ENCODE measurements at regions not wholly inside any gene's neighbourhood (a gene's known extent, or its start where the extent isn't known, plus 50 kb on each side); places are given as distances from the start of the nearest gene placed in this dataset.

DNA sequence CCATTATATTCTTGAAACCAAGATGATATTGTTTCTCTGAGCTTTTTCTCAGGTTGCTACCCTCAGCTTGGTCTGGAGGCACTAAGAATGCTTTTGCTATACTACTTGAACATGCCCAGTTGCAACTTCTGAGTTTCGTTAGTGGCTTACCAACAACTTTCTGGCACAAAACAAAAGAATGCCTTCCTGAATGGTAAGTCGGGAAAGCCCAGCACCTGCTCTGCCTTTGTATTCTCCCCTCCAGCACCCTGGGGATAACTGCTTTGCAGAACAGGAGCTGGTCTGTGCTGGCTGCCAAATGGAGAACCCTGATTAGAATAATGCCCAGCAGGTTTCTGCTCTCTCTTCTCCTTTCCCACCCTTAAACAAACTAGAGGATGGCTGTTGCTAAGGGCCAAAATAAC, 149.3 kb downstream of the TGFB2 start:
- no peak for DNase-seq (ENCODE audit: low read depth in 2 of 2)
- H3K27ac ChIP-seq (ENCODE audit: insufficient read depth, low read length) = no peak overlapping the region

DNA sequence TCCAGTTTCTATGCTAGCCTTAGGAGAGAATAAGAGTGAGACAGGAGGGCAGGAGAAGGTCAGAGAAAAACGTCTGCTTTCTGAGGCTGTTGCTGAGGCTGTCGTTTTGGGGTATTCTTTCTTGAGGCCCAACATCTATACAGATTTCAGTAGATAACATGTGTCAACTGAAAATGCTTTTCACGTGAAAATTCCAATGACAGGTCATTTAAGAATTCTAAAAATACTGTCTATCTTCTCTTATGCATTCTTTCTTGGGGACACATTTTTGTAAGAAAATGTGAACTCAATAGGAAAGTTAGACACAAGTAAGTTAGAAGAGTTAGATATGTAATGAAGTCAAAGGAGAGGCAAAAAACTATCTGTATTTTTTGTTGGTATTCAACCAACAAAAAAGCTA, 150.8 kb downstream of the TGFB2 start:
- no peak overlapping the region for H3K4me3 ChIP-seq (replicated peaks in 1 of 4; ENCODE audit: control extremely low read depth in 1 of 4, insufficient read depth in 1 of 4, low read depth in 3 of 4, low read length in 4 of 4)
- no peak overlapping the region for H3K4me2 ChIP-seq (ENCODE audit: extremely low read depth, insufficient read depth, low read length)
- no peak for DNase-seq (ENCODE audit: low read depth in 2 of 2)
- H3K36me3 ChIP-seq (ENCODE audit: control insufficient read depth, insufficient read depth, low read length) = no peaks in the 10 kb centered on the region
- H3K27me3 ChIP-seq (ENCODE audit: control insufficient read depth, insufficient read depth, low read length) = no peaks in the 10 kb centered on the region
- peaks cover 14% of the 10 kb centered on the region for H3K4me1 ChIP-seq (ENCODE audit: control insufficient read depth, extremely low read depth, insufficient read depth, low read length)
- no peak overlapping the region for H3K9ac ChIP-seq (ENCODE audit: insufficient read depth, low read length)
- no peaks in the 10 kb centered on the region for H4K20me1 ChIP-seq (ENCODE audit: control insufficient read depth, extremely low read depth, insufficient read depth, low read length)
- no peaks in the 10 kb centered on the region for H3K79me2 ChIP-seq (ENCODE audit: control insufficient read depth, insufficient read depth, low read length)
- TF ChIP-seq, protein P1, sequence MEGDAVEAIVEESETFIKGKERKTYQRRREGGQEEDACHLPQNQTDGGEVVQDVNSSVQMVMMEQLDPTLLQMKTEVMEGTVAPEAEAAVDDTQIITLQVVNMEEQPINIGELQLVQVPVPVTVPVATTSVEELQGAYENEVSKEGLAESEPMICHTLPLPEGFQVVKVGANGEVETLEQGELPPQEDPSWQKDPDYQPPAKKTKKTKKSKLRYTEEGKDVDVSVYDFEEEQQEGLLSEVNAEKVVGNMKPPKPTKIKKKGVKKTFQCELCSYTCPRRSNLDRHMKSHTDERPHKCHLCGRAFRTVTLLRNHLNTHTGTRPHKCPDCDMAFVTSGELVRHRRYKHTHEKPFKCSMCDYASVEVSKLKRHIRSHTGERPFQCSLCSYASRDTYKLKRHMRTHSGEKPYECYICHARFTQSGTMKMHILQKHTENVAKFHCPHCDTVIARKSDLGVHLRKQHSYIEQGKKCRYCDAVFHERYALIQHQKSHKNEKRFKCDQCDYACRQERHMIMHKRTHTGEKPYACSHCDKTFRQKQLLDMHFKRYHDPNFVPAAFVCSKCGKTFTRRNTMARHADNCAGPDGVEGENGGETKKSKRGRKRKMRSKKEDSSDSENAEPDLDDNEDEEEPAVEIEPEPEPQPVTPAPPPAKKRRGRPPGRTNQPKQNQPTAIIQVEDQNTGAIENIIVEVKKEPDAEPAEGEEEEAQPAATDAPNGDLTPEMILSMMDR (conservative IDR thresholded peaks at IDR 0.05 in 1 of 2, IDR thresholded peaks at IDR 0.05 in 1 of 2; ENCODE audit: low read depth in 1 of 2, low read length in 2 of 2) = no peak
- TF ChIP-seq EZH2 (IDR thresholded peaks at IDR 0.05; ENCODE audit: low read length, missing control alignments) = no peak
- no peak overlapping the region for H2AFZ ChIP-seq (ENCODE audit: low read length)
- no peak overlapping the region for H3K27ac ChIP-seq (ENCODE audit: insufficient read depth, low read length)
- H3K9me3 ChIP-seq (ENCODE audit: control insufficient read depth, insufficient read depth, low read depth, low read length) = no peaks in the 10 kb centered on the region

More for the DNA sequence above, 149.3 kb downstream of the TGFB2 start:
- Histone ChIP-seq H3K27me3 (ENCODE audit: control insufficient read depth, insufficient read depth, low read length) (no peaks in the 10 kb centered on the region), H3K4me2 (ENCODE audit: extremely low read depth, insufficient read depth, low read length) (no peak overlapping the region), H4K20me1 (ENCODE audit: control insufficient read depth, extremely low read depth, insufficient read depth, low read length) (no peaks in the 10 kb centered on the region), H3K9ac (ENCODE audit: insufficient read depth, low read length) (no peak overlapping the region), H3K4me3 (replicated peaks in 1 of 4; ENCODE audit: control extremely low read depth in 1 of 4, insufficient read depth in 1 of 4, low read depth in 3 of 4, low read length in 4 of 4) (no peak overlapping the region), H3K79me2 (ENCODE audit: control insufficient read depth, insufficient read depth, low read length) (no peaks in the 10 kb centered on the region), H3K4me1 (ENCODE audit: control insufficient read depth, extremely low read depth, insufficient read depth, low read length) (peaks cover 10% of the 10 kb centered on the region), H3K9me3 (ENCODE audit: control insufficient read depth, insufficient read depth, low read depth, low read length) (no peaks in the 10 kb centered on the region), H2AFZ (ENCODE audit: low read length) (no peak overlapping the region), H3K36me3 (ENCODE audit: control insufficient read depth, insufficient read depth, low read length) (no peaks in the 10 kb centered on the region)
- no peak for TF ChIP-seq EZH2 (IDR thresholded peaks at IDR 0.05; ENCODE audit: low read length, missing control alignments)
- TF ChIP-seq, protein P1 (conservative IDR thresholded peaks at IDR 0.05 in 1 of 2, IDR thresholded peaks at IDR 0.05 in 1 of 2; ENCODE audit: low read depth in 1 of 2, low read length in 2 of 2) = no peak

DNA sequence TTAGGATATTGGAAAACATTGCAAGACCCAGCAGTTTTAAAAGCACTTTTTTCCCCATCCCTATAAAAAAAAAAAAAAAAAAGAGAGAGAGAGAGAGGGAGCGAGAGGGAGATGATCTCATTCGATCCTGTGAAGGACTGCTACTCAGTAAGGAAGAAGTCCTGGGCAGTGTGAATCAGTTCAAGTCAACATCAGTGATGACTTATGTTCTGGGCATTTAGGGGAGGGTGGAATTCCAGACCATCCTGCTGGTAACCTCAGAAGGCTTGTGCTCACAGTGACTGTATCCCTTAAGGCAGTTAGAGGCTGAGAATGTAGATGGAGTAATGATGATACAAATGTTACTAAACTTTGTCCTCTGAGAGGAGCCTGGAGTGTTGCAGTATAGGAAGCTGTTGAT, 151.4 kb downstream of the TGFB2 start:
- Histone ChIP-seq H3K27ac (ENCODE audit: insufficient read depth, low read length) (peak overlapping the region; percentile 11), H3K9me3 (ENCODE audit: control insufficient read depth, insufficient read depth, low read depth, low read length) (no peaks in the 10 kb centered on the region), H3K9ac (ENCODE audit: insufficient read depth, low read length) (no peak overlapping the region), H3K36me3 (ENCODE audit: control insufficient read depth, insufficient read depth, low read length) (no peaks in the 10 kb centered on the region), H2AFZ (ENCODE audit: low read length) (no peak overlapping the region), H3K79me2 (ENCODE audit: control insufficient read depth, insufficient read depth, low read length) (no peaks in the 10 kb centered on the region), H3K4me3 (replicated peaks in 1 of 4; ENCODE audit: control extremely low read depth in 1 of 4, insufficient read depth in 1 of 4, low read depth in 3 of 4, low read length in 4 of 4) (no peak overlapping the region), H3K27me3 (ENCODE audit: control insufficient read depth, insufficient read depth, low read length) (no peaks in the 10 kb centered on the region), H3K4me2 (ENCODE audit: extremely low read depth, insufficient read depth, low read length) (peak overlapping the region; percentile 34), H3K4me1 (ENCODE audit: control insufficient read depth, extremely low read depth, insufficient read depth, low read length) (peaks cover 14% of the 10 kb centered on the region), H4K20me1 (ENCODE audit: control insufficient read depth, extremely low read depth, insufficient read depth, low read length) (no peaks in the 10 kb centered on the region)
- TF ChIP-seq EZH2 (IDR thresholded peaks at IDR 0.05; ENCODE audit: low read length, missing control alignments) = no peak
- TF ChIP-seq, protein P1 (conservative IDR thresholded peaks at IDR 0.05 in 1 of 2, IDR thresholded peaks at IDR 0.05 in 1 of 2; ENCODE audit: low read depth in 1 of 2, low read length in 2 of 2) = no peak
- DNase-seq (ENCODE audit: low read depth in 2 of 2) = peak; percentile 93 to 100
